ENCODE measurements at regions not wholly inside any gene's neighbourhood (a gene's known extent, or its start where the extent isn't known, plus 50 kb on each side); places are given as distances from the start of the nearest gene placed in this dataset.

DNA sequence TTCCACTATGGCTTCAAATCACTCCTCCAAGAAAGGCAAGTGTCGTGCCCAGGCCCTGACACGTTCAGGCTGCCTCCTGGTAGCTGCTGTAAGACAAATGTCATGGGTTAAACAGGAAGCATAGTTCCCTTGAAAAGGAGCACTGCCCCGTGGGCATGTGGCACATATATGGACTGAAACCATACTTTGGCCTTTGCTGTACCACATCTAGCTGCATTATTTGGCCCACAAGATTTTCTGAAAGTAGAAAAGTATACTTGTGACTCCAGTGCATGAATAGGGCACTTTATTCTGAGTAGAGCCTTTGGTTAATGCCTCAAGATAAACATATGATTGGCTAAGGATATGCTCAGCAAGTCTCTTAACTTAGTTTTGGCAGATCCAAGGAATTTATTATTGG is 218.7 kb upstream of the EGLN3 start:
- TF ChIP-seq POLR2A (IDR thresholded peaks at IDR 0.05): no peak
- no peak for TF ChIP-seq EP300 (IDR thresholded peaks at IDR 0.05)
